Thyroid gland (tissue), 4 donors: ENCODE measurements at regions not wholly inside any gene's neighbourhood (a gene's known extent, or its start where the extent isn't known, plus 50 kb on each side); places are given as distances from the start of the nearest gene placed in this dataset.
"Not testable (repeated sequence)": the region's sequence is repeated elsewhere in the genome, so short reads cannot be mapped to it uniquely, and the experiment has no call there.

Source experiments
- DNase-seq, 2 donors: peaks; one replicate each; pipeline ENCODE4 v3.0.0-alpha.2; 2019
- H3K27ac ChIP-seq, 3 donors: fragments of 200-600 bp; sonication (generic); 1 replicate in 2 of 3; 2 replicates in 1 of 3; pipeline ENCODE4 v1.5.1; 2016 to 2019; ENCODE audit warnings: mild to moderate bottlenecking in 1 of 3, moderate library complexity in 1 of 3
- H3K27me3 ChIP-seq: fragments of 200-600 bp; sonication (generic); one replicate; pipeline ENCODE4 v1.5.1; 2019
- H3K36me3 ChIP-seq, 2 donors: fragments of 200-600 bp; sonication (generic); one replicate each; pipeline ENCODE4 v1.5.1; 2016 to 2019
- H3K4me1 ChIP-seq, 2 donors: fragments of 200-600 bp; sonication (generic); one replicate each; pipeline ENCODE4 v1.5.1; 2017 to 2019
- H3K4me3 ChIP-seq, 3 donors: fragments of 200-600 bp; sonication (generic); replicated peaks in 1 of 3; 1 replicate in 2 of 3; 2 replicates in 1 of 3; pipeline ENCODE4 v1.5.1; 2016; ENCODE audit warnings: mild to moderate bottlenecking in 1 of 3
- H3K9me3 ChIP-seq: fragments of 200-600 bp; sonication (generic); one replicate; pipeline ENCODE4 v1.5.1; 2017
- POLR2A ChIP-seq, 2 donors: fragments of 450-650 bp; IDR thresholded peaks; one replicate each; pipeline ENCODE4 v1.6.1; 2017; ENCODE audit warnings: antibody characterized with exemption in 2 of 2, mild to moderate bottlenecking in 2 of 2, moderate library complexity in 1 of 2
- WGBS, 2 donors: methylation state at CpG; one replicate each; pipeline ENCODE4 v1.1.5; 2017; 5-methylcytosine and 5-hydroxymethylcytosine counted together
- intact Hi-C: fragments of 100-400 bp; cut with DNase I; formaldehyde crosslinking; loops from one replicate; pipeline ENCODE4 v1.15.1; 2023
- TF ChIP-seq, protein P1 (sequence below), 6 experiments: fragments of 200-600 bp in 3 of 6; fragments of 450-650 bp in 3 of 6; sonication (generic) in 3 of 6; IDR thresholded peaks; one replicate each; pipeline ENCODE4 v1.5.1; 2016 to 2019; ENCODE audit warnings: antibody characterized with exemption in 6 of 6, mild to moderate bottlenecking in 2 of 6, inconsistent platforms in 1 of 6, moderate library complexity in 1 of 6

DNA sequence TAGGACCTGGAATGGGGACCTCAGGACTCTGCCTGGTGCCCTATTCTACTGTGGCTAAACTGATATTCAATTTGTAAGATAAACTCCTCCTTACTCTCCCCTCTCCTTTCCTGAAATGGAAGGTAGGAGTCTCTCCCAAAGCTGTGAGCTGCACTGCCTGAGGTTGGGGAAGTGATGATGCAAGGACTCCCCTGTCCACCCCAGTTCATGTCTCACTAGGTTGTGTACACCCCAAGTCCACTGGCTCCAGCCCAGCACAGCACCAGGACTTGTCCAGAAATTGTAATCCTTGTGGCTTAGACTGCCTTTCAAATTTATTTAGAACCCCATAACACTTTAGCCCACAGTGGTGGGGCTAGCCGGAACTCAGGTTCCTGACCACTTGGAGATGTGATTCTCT lies 247.2 kb upstream of the CTBP2 start:
- 90 to 100% methylated on average over 1 of the region's 1 CpG for WGBS, 2 donors
- intact Hi-C loops: no loop called here
- Histone ChIP-seq H3K9me3 (no peaks in the 10 kb centered on the region), H3K4me3 (no peak overlapping the region), H3K27ac (no peak overlapping the region), H3K4me1 (no peaks in the 10 kb centered on the region), H3K36me3 (no peaks in the 10 kb centered on the region), H3K27me3 (no peaks in the 10 kb centered on the region)
- TF ChIP-seq POLR2A (IDR thresholded peaks at IDR 0.05): no peak
- TF ChIP-seq, protein P1, sequence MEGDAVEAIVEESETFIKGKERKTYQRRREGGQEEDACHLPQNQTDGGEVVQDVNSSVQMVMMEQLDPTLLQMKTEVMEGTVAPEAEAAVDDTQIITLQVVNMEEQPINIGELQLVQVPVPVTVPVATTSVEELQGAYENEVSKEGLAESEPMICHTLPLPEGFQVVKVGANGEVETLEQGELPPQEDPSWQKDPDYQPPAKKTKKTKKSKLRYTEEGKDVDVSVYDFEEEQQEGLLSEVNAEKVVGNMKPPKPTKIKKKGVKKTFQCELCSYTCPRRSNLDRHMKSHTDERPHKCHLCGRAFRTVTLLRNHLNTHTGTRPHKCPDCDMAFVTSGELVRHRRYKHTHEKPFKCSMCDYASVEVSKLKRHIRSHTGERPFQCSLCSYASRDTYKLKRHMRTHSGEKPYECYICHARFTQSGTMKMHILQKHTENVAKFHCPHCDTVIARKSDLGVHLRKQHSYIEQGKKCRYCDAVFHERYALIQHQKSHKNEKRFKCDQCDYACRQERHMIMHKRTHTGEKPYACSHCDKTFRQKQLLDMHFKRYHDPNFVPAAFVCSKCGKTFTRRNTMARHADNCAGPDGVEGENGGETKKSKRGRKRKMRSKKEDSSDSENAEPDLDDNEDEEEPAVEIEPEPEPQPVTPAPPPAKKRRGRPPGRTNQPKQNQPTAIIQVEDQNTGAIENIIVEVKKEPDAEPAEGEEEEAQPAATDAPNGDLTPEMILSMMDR (IDR thresholded peaks at IDR 0.05): no peak
- no peak for DNase-seq

GRCh38 chr10:125407000-125407502 lies 246.7 kb upstream of the CTBP2 start:
- intact Hi-C loops: no loop called here
- H3K9me3 ChIP-seq: no peaks in the 10 kb centered on the region
- H3K27ac ChIP-seq: no peak overlapping the region
- H3K4me1 ChIP-seq: no peaks in the 10 kb centered on the region
- no peaks in the 10 kb centered on the region for H3K36me3 ChIP-seq
- WGBS, 2 donors: 56 to 62% methylated on average over 3 of the region's 3 CpGs
- H3K4me3 ChIP-seq: no peak overlapping the region
- DNase-seq: peak; percentile 26 to 33
- no peak for TF ChIP-seq POLR2A (IDR thresholded peaks at IDR 0.05)
- TF ChIP-seq, protein P1 (IDR thresholded peaks at IDR 0.05): no peak
- H3K27me3 ChIP-seq: no peaks in the 10 kb centered on the region

GRCh38 chr10:125404902-125405301 lies 244.5 kb upstream of the CTBP2 start:
- H3K4me1 ChIP-seq, H3K27ac ChIP-seq, intact Hi-C loops, DNase-seq, H3K36me3 ChIP-seq, H3K27me3 ChIP-seq, H3K4me3 ChIP-seq, H3K9me3 ChIP-seq: not testable (repeated sequence)

- Histone ChIP-seq H3K27me3 (no peaks in the 10 kb centered on the region), H3K36me3 (no peaks in the 10 kb centered on the region), H3K27ac (no peak overlapping the region), H3K4me1 (peaks cover 4 to 10% of the 10 kb centered on the region in 2 donors), H3K9me3 (no peaks in the 10 kb centered on the region), H3K4me3 (no peak overlapping the region)
- 97 to 98% methylated on average over 2 of the region's 2 CpGs for WGBS, 2 donors
- no peak for TF ChIP-seq POLR2A (IDR thresholded peaks at IDR 0.05)
- TF ChIP-seq, protein P1 (IDR thresholded peaks at IDR 0.05): no peak
- DNase-seq: no peak
- intact Hi-C loops: no loop called here
Measured at GRCh38 chr10:125401462-125401861, 241.1 kb upstream of the CTBP2 start.

DNA sequence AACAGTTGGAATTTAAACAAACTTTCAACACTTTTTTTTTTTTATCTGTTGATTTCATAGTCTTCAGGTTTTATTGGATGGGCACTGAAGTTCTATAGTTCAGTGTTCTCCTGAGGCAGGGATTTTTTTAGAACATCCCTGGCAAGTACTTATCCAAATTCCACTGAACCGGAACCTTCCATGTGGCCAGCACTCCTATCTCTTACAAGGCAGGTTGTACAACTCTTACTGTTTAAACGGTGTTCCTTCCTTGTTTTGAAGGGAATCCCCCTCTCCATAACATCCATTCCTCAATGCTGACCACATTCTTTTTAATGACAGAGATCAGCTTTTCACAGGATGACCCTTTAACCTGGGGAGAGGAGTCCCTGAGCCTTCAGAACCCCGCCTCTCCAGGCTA lies 238.9 kb upstream of the CTBP2 start:
- Histone ChIP-seq H3K27ac (no peak overlapping the region), H3K36me3 (no peaks in the 10 kb centered on the region)
- WGBS, 2 donors: 39 to 41% methylated on average over 3 of the region's 3 CpGs

More for the DNA sequence above, 238.9 kb upstream of the CTBP2 start:
- H3K4me3 ChIP-seq: no peak overlapping the region
- intact Hi-C loops: no loop called here
- TF ChIP-seq, protein P1 (IDR thresholded peaks at IDR 0.05): no peak
- no peak for TF ChIP-seq POLR2A (IDR thresholded peaks at IDR 0.05)
- peaks cover 4 to 10% of the 10 kb centered on the region in 2 donors for H3K4me1 ChIP-seq
- no peaks in the 10 kb centered on the region for H3K9me3 ChIP-seq
- DNase-seq: peak; percentile 52 to 58
- no peaks in the 10 kb centered on the region for H3K27me3 ChIP-seq
